ENCODE measurements at regions not wholly inside any gene's neighbourhood (a gene's known extent, or its start where the extent isn't known, plus 50 kb on each side); places are given as distances from the start of the nearest gene placed in this dataset.

DNA sequence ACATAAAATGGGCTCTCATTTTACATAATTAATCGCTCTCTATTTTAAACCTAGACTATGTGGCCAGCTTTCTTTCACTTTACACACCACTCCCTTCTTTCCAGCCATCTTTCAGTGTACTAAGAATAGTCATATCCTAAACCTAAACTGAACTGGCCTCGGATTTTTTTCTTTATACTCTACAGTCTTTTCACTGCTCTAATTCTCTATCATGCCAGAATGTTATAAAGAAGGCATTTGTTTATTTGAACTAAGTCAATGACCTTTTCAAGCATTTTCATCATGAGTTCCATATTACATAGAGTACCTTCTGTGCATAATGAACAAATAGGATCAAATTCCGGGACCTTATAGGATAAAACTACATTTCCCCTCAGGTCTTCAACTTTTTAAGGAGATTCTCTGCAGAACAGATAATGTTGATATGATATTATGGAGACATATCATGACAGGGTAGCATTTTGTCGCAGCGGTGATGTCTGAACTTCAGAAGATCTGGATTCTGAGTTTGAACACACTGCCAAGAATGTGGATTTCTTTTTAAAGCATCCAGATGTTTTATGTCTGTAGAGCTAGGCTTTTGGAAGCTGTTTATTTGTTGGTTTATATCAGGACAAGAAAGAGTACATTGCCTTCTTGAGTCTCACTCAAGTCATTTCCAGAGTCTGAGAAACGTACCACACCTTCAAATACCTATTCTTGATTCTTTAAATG lies 1047.3 kb downstream of the MCTP2 start:
- ATAC-seq (no peak), DNase-seq (no peak)
- Histone ChIP-seq H3K27me3 (no peaks in the 10 kb centered on the region), H3K4me1 (no peaks in the 10 kb centered on the region), H3K36me3 (replicated peaks in 1 of 2; ENCODE audit: insufficient read depth in 1 of 2, low read depth in 2 of 2) (no peaks in the 10 kb centered on the region), H3K9me3 (no peaks in the 10 kb centered on the region), H3K27ac (no peak overlapping the region), H3K4me3 (no peak overlapping the region)
- TF ChIP-seq, protein P1, sequence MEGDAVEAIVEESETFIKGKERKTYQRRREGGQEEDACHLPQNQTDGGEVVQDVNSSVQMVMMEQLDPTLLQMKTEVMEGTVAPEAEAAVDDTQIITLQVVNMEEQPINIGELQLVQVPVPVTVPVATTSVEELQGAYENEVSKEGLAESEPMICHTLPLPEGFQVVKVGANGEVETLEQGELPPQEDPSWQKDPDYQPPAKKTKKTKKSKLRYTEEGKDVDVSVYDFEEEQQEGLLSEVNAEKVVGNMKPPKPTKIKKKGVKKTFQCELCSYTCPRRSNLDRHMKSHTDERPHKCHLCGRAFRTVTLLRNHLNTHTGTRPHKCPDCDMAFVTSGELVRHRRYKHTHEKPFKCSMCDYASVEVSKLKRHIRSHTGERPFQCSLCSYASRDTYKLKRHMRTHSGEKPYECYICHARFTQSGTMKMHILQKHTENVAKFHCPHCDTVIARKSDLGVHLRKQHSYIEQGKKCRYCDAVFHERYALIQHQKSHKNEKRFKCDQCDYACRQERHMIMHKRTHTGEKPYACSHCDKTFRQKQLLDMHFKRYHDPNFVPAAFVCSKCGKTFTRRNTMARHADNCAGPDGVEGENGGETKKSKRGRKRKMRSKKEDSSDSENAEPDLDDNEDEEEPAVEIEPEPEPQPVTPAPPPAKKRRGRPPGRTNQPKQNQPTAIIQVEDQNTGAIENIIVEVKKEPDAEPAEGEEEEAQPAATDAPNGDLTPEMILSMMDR (IDR thresholded peaks at IDR 0.05) = no peak
- TF ChIP-seq POLR2A (IDR thresholded peaks at IDR 0.05) = no peak
- WGBS, 2 donors = 70 to 74% methylated on average over 6 of the region's 6 CpGs
- intact Hi-C loops (cut with DNase I) = no loop called here

DNA sequence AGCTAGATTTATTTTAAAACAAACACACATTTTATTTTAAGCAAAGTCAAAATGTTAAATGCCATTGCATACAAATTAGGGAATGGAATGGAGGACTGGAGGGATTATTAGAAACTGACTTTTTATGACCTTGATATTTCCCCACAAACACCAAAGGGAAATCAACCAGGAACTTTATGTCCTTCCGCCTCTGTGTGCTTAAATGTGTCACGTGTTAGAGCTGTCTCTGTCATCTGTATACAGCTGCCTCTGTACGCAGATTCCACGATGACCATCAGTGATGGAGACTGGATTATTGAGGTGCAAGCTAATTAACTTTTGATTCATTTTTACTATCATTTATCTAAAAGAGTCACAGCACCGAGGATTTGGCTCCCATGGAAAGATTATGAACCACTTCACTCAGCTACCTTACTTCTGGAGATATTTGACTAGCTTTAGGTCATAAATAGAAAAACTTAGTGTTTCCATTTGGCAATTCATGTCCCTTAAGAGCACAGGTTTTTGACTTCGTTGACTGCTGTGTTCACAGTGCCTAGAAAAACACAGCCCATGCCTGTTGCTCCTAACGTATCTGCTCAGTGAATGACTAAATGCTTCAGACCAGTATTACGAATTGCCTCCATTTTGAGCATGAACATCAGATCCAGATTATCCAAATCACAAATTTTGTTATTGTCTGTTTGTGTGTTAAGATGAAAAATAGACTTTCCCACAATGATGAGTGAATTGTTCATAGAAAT lies 1048.1 kb downstream of the MCTP2 start:
- ATAC-seq (no peak), DNase-seq (no peak)
- WGBS, 2 donors = 54 to 66% methylated on average over 8 of the region's 8 CpGs
- TF ChIP-seq, protein P1 (IDR thresholded peaks at IDR 0.05) = no peak
- TF ChIP-seq POLR2A (IDR thresholded peaks at IDR 0.05) = no peak
- no peaks in the 10 kb centered on the region for H3K4me1 ChIP-seq
- H3K36me3 ChIP-seq (replicated peaks in 1 of 2; ENCODE audit: insufficient read depth in 1 of 2, low read depth in 2 of 2) = no peaks in the 10 kb centered on the region
- H3K4me3 ChIP-seq = no peak overlapping the region
- no peaks in the 10 kb centered on the region for H3K27me3 ChIP-seq
- intact Hi-C loops (cut with DNase I) = no loop called here
- H3K9me3 ChIP-seq = no peaks in the 10 kb centered on the region
- peak overlapping the region in 1 of 4 donors; percentile 3 for H3K27ac ChIP-seq

DNA sequence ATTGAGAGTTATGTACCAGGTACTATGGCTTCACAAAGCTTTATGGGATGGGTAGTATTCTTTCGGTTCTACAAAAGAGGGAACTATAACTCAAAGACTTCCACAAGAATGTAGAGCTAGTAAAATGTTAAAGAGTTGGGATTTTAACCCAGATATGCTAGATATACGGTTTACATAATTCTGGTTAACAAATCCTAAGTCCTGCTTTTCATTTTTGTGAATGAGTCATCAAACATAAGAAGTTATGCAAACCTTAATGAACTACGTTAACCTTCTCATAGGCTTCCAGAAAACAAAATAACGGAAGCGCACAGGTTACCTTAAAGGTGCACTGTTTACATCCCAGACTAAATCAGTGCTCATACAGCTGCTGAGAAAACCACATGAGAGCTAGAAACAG lies 1049.3 kb downstream of the MCTP2 start:
- H3K4me1 ChIP-seq = no peaks in the 10 kb centered on the region
- no peak overlapping the region for H3K4me3 ChIP-seq
- 74% methylated on average over 5 of the region's 5 CpGs for WGBS, 2 donors
- ATAC-seq (no peak), DNase-seq (no peak)
- intact Hi-C loops (cut with DNase I) = no loop called here
- no peaks in the 10 kb centered on the region for H3K27me3 ChIP-seq
- no peak for TF ChIP-seq POLR2A (IDR thresholded peaks at IDR 0.05)
- TF ChIP-seq, protein P1 (IDR thresholded peaks at IDR 0.05) = no peak
- no peaks in the 10 kb centered on the region for H3K9me3 ChIP-seq
- no peaks in the 10 kb centered on the region for H3K36me3 ChIP-seq (replicated peaks in 1 of 2; ENCODE audit: insufficient read depth in 1 of 2, low read depth in 2 of 2)
- no peak overlapping the region for H3K27ac ChIP-seq

DNA sequence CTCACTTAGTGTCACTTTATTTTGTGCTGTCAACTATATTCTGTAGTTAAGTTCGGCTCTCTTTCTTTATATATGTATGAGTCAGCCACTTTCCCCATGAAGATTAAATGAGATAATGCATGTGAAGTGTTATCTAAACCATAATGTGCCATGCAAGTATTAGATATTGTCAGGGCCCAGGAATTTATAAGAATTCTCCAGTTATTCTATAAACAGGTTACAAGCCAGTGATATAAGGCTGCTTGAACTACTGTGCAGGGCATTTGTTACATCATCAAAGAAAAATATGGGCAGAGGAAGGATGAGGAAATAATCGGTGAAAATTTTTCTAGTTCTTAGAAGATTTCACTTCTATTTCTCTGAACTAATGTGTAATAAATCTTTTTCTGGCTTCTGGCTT lies 1049.0 kb upstream of the NR2F2 start:
- Histone ChIP-seq H3K36me3 (replicated peaks in 1 of 2; ENCODE audit: insufficient read depth in 1 of 2, low read depth in 2 of 2) (no peaks in the 10 kb centered on the region), H3K4me3 (no peak overlapping the region), H3K9me3 (no peaks in the 10 kb centered on the region), H3K4me1 (no peaks in the 10 kb centered on the region), H3K27ac (no peak overlapping the region), H3K27me3 (no peaks in the 10 kb centered on the region)
- WGBS, 2 donors = 42 to 66% methylated on average over 2 of the region's 2 CpGs
- TF ChIP-seq POLR2A (IDR thresholded peaks at IDR 0.05) = no peak
- TF ChIP-seq, protein P1 (IDR thresholded peaks at IDR 0.05) = no peak
- ATAC-seq = no peak
- intact Hi-C loops (cut with DNase I) = no loop called here
- DNase-seq = no peak

Data from body of pancreas (tissue), 4 donors.